Dermis microvascular lymphatic vessel endothelial cell (primary cell): ENCODE measurements at regions not wholly inside any gene's neighbourhood (a gene's known extent, or its start where the extent isn't known, plus 50 kb on each side); places are given as distances from the start of the nearest gene placed in this dataset.

Experiments
- DNase-seq, 2 donors: peaks; one replicate each; pipeline versions ENCODE4 v3.0.0 to v3.0.0-alpha.2; 2010; ENCODE audit warnings: low read depth in 2 of 2

DNA sequence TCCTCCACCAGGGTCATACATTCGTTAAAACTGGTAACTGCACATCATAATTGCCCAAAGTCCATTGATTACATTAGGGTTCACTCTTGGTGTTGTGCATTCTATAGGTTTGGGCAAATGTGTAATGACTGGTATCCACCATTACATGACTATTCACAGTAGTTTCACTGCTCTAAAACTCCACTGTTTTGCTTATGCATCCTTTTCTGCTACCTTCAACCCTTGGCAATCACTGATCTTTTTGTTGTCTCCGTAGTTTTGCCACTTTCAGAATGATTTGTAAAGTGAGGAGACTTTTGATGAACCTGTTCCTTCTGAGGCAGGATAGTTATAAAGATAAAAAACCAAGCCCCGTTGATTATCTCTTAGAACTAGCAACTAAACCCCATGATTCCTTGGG, 187.3 kb upstream of the MCHR2 start:
- no peak for DNase-seq

DNA sequence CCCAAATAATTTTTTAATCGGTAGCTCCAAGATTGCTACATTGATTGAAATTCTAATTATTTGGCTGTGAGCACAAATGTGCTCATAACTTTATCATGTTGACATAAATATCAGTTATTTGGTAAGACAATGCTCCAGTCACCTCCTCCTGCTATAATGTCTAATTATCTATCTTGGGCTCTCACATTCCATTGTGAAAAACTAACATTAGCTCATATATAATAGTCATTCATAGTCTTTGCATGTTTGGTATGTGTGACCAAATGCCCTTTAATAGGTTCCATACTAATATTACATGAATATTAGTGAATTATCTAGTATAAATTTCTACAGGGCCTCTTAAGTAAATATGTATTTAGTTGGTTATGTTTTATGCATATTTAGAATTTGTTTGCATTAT, 185.6 kb upstream of the MCHR2 start:
- DNase-seq, result no peak

DNA sequence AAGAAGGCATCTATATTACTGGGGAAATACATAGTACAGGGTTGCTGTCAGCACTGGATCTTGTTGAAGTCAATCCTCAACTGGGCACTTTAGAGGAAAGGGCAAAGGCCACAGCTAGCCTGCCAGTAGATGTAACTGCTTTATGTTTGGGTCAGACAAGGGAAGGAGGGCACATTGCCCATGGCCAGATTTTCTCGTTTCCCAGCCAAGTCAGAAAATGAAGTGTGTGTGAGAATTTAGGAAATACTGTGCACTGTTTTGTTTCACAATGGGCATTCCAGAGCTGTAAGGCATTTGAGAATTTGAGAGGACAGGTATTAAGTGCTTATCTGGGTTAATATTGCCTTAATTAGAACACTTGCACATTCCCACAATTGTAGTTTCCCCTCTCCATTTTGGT, 183.9 kb upstream of the MCHR2 start:
- no peak for DNase-seq

DNA sequence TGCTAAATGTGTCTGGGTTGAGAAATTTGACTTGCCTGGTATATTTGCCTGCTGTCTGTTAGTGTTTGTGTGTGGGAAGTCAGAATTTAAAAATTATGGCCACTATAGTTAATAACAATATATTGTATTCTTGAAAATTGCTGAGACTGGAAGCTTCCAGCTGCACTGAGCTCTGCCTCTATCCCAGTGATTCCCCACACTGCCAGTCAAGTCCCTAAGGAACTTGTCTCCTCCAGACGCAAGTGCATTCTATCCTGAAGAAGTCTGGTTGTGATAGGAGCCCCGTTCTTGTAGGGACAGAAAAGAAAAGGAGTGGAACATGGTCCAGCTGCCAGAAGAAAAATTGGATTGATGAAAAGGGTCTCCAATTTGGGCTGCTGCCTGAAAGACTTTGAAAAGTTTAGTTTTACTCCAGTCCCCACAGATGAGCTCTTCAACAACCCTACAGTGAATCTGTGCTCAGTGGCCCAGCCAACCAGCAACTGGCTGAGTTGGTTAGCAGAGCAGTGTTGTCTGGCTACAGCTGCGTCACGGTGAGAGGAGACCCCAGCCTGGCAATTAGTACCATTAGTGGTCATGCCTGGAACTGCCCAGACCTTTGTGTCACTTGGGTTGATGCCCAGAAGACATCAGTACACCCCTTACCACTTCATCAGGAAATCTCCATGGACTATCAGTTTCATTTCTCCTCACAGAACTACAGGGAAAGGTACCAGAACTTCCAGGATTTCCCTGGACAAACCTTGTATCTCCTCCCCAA, 183.1 kb upstream of the MCHR2 start:
- no peak for DNase-seq

DNA sequence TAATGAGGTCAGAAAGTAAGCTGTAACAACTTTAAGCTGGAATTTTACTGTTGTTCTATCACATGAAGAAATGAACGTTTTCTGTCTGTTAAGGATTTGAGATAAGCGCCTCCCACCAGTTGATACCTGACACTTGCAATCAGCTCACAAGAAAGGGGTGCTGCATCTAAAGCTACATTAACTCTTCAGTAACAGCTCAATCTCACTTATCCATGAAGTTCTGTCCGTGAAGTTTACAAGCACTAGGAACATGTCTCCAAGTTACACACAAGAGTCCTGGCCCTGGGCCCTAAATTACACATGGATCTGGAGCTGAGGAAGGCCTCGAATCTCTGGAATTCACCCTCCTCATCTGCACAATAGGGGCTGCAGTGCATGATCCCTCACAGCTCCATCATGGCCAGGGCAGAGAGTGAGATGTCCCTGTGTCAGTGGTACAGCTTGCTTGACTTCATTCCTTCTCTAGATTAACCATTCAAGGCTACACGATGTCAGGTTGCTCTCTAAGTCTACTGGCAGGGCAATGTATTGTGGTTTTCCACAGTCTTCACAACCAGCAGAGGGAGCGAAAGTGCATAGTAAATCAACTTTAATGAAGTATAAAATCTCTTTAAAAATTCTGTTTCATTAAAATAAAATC, 182.4 kb upstream of the MCHR2 start:
- DNase-seq, result peak; percentile 15 to 51

DNA sequence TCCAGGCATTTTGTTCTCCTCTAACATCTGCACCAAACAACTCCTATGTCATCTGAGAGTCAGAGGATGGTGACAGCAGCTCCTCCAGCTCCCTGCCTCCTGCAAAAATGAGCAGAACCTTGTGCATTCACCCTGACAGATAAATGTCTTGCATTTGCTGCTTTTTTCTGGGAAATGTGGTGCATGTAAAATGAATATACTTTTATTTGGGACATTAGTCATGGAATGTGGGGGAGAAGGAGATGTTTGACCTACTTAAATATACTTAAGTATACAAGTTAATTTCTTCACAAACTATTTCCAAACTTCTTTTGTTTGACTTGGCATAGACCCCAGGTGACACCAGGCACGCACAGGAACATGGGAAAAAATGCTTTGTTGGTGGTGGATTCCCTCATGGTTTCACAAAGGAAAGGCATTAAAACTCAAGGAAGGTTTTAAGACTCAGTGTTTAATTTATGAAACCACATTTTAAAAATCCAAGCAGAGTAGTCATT, 181.8 kb upstream of the MCHR2 start:
- DNase-seq, result peak in 1 of 2 donors; percentile 12

DNA sequence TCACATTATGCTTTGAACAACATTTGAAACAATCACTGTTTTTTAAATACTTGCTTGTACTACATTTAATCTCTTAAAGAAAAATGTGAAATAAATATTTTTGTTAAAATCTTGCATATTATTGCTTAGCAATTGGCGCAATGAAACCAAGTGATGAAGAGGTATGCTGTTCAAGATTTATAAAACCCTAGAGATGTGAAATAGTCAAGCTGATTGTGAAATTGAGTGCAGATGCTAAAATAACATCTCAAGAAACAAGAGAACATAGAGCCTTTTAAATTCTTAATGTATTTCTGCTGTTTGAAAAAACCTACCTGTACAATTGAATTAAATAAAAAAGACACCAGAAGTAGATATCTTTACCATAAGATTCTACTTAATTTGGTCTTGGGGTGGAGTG, 179.2 kb upstream of the MCHR2 start:
- DNase-seq, result no peak

DNA sequence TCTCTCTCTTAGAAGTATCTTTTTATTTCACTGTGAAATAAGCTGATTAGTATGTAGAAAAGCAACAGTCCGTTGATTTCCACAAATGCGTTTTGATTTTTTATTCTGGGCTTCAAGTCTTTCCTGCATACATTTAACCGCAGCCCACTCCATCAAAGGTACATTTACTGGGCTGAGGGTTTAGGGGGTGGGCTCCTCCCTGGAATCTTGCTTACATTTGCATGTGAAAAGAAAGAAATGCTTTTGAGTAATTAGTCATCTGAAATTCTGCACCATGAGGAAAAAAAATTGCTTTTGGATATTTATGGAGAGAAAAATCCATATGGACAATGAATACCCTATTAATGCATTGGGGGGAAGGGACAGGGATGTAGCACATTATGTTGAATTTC, 178.3 kb upstream of the MCHR2 start:
- no peak for DNase-seq

DNA sequence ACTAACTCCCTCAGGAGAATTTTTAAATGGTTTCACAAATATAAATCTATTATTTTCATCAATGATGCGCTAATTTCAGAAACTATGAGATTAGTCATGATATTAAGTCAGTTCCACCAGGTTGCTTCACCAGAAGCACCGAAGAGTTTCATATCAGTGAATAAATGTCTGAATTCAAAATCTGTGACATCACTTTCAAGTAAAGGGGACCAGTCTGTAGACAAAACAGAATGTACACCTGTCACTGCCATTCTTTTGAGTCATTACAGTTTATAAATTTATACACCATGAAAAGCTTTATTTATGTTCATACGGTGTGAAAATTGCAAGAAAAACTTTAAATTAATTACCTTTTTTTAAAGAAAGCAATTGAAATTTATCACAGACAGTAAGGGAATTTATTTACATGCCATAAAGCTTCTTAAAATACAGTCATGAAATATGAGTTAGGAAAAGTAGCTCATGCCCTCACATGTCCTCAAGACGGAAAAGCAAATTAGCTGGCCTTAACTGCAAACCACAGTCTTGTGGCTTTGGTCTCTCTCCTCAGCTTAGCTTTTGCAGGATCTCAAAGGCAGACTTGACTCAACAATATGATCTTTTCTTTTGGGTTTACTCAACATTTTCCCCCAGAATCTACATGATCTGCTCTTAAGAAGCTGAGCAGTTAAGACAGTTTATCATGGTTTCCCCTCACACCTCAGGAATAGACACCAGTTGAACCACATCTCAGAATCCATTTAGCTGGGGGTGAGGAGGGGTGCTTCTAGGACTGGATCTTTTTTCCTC, 177.7 kb upstream of the MCHR2 start:
- DNase-seq, result no peak

DNA sequence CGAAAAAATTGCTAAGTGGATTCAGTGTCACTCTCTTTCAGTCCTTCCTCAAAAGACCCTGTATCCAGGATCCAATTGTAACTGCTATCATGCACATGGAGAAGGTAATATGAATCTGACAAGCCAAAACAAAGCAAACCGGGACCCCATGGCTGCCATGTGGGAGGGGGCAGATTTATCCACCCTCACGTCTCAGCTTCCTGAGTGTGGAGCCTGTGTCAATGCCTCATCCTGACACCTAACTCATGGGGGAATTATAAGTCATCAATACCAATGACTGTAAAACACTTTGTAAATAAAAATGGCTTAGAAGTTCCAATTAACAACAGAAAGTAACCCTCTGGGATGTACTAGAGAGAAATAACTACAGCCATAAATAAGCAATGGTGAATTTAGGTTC, 174.1 kb upstream of the MCHR2 start:
- DNase-seq, result no peak

DNA sequence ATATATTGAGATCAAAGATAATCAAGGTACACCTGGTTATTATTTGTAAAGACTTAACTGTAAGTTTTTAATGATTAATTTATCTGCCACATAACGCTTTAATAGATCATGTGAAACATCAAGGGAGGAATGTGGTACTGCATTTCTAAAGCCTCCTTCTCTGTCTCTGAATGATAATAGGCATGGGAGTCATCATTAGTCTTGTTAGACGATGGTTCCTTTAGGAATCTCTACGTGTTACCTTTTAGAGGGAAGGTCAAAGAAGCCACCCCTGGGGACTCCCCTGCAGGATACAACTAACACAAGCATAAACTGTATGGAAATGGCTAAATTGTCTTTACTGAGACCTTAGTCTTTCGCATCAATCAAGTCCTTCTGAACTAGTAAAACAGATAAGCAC, 173.6 kb upstream of the MCHR2 start:
- no peak for DNase-seq

DNA sequence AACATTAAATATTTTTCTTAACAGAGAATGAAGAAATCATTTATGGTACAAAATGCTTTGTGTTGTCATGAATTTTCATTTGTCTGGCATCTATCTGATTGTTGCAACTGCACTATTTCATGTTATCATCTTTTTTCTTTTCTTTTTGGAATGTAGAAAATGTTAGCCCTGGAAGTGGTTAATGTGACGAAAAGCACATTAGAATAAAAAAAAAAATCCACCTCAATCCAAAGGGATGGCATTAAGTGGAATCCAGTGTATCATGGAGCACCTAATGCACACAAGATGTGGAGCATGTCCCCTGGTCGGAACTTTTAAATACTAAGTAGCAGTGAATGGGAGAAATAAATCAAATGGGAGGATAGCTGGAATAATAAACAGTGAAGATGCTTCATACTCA, 172.9 kb upstream of the MCHR2 start:
- DNase-seq, result no peak

DNA sequence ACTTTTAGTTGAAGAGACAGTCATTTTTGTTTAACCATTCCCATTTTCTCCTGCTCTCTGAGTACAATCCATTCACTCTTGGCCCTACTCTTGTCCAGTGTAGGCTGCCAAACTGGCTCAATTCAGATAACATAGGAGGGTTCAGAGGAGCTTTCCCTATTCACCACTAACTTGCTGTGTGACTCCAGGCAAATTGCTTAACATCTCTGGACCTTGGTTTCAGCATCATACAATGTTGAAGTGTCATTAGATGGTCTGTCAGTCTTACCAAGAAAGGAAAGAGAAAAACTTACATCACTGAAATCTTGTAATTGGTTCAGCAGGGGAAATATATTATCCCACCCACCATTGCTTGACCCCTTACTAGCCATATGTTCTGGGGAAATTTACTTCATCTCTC, 171.4 kb upstream of the MCHR2 start:
- DNase-seq, result no peak

DNA sequence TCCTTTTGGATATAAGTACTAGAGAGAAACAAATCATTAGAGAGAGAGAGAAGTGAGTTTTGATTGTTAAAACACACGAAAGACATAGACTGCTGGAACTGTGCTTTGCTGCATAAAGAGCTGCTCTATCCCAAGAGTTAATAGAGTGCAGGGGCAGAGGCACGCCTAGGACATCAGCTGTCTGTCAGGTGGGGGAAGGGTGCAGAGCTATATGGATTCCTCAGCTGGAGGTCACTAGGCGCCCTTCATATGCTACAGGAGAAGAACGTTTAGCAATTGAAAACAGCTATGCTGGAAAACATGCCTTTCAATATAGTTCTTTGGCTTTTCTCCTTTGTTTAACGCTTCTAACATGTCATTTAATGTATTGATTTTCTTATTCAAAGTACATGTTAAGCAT, 169.0 kb upstream of the MCHR2 start:
- no peak for DNase-seq

DNA sequence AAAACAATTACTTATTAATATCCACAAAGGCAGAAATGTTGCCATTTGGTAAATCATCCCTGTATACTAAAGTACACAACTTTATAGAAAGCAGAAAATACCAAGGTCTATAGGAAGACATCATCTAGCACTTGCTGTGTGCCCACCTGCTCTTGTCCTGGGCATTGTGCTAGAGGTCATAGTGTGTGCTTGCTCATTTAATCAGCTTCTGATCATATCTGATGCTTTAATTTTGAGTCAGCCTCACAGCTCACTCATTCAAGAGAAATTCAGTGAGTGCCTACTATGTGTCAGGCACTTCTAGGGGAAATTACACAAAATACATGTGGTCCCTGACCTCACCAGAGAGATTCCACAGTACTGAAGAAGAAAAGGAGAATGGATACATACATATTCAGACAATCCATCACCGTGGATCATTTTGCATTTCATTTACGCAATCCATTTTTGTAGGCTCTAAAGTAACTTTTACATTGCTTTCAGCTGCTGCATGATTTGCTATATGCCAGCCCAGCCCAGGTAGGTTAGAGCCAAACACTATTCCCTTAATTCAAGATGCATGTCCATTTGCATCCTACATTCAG, 167.9 kb upstream of the MCHR2 start:
- no peak for DNase-seq

DNA sequence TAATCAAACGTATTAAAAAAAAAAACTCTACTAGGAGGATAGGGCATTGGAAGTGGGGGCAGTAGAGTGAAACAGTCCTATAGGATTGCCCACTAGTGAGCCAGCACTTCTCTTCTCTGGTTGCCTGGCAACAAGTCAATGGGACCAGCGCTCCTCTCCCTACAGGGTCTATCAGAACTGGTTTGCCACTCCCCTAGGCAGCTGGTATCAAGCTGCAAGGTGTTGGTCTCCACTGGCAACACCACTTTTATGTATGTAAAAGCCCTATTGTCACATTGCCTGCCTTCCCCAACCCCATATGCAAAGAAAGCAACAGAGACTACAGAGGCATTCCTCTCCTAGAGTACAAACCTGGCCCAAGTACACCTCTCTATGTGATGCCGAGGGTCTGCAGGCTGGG, 166.9 kb upstream of the MCHR2 start:
- no peak for DNase-seq

DNA sequence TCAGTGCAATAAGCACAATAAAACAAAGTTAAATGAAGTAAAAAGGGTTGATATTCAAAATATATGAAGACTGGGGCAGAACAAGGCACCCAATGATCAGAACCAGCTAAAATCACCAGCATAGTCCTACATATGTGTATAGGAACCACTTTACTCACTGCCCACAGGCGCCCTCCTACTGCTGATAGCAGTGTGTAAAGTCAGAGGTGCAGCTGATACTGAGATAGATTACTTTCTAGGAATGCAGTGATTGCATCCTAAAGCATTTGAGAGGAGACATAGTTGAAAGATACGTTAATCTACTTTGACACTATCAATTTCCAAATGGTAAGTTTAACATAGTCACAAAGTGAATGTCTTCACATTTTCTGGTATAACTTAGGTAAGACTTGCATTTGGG, 161.1 kb upstream of the MCHR2 start:
- no peak for DNase-seq

DNA sequence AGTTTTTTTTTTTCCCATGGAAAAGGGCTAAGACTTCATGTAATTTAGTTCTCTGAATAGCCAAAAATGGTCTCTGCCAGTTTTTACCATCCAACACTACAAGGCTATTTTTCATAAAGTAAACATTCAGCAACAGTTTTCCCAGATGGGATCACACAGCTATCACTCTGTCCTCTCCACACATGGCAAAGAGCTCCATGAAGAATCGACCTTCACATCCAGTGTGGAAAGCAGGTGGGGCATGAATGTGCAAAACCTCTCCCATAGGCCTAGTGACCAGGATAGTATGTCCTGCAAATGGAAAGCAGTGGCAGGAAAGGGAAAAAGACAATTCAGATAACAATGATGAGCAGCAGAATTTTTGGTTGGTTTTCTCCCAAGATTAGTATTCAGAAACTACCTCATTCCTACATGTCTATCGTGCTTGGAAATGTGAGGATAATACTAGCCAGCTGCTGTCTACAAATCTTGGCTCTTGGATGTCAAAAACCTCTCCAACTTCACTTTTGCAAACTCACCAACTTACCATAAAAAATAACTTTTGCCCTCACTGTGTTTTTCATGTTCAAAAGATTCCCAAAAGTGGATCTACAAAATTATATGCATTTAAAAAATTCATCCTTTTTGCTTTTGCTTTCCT, 159.7 kb upstream of the MCHR2 start:
- no peak for DNase-seq

DNA sequence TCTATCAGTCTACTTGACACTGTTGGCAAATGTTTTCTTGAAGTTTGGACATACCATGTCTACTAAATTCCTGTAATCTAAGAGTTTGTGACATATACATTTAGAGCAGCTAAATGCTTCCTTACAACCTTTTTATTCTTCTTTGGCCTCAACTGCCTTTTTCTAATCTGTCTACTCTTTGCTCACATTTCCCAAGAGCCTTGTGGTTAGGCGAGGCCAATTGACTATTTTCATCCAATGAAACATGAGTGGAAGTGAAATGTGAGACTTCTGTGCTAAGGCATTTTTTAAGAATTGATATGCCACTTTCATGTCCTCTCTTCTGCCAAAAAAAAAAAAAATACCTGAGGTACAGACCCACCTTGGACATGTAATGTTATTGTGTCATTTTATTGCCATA, 158.2 kb upstream of the MCHR2 start:
- no peak for DNase-seq

DNA sequence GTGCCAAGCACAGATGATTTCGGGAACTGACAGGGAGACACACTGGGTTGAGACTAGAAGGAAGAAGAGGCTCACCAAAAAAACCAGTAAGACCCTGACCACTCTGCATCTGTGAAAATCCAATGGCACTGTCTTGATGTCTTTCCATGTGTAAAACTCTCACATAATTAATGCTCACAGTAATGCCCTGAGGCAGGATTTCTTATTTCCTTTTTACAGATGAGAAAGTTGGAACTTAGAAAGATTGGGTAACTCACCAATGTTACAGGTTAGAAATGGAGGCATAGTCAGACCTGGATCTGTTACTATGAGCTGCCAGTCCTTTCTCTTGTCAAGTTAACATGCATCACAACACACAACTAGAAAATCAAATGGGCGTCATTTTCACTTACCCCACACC, 151.0 kb upstream of the MCHR2 start:
- no peak for DNase-seq

DNA sequence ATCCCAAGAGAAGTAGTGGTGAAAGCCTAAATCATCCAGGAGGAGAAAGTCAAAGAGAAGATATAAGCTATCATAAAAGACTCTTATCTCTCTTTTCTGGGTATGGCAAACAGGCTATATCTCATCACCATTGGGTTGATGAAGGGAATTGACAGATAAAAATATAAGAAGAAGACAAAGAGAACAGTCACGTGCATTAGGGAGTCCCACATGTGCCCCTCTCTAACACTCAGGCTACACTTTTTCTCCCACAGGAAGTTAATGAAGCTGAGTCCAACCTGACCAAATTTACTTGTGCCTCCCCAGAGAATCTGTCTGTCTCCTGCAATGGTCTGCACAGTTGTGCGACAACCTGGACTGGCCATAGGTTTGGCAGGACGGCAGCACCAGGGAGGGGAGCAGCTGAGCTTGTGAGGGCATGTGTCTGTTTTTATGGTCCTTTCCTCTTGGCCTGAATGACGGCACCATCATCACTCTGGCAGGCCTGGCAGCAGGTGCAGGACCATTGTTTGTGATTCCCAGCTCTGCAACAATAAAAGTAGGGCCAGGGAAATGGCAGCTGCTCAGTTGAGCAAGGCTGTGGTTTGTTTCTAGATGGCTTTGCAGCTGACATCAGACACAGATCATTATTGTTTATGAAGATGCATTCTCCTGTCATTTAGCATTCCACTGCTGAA, 144.5 kb upstream of the MCHR2 start:
- DNase-seq, result no peak
